ENCODE measurements at regions not wholly inside any gene's neighbourhood (a gene's known extent, or its start where the extent isn't known, plus 50 kb on each side); places are given as distances from the start of the nearest gene placed in this dataset.

- H4K91ac ChIP-seq (ENCODE audit: low read depth, low read length, poor library complexity), result no peak overlapping the region
- no peak overlapping the region for H3K27ac ChIP-seq (replicated peaks; ENCODE audit: low read length)
- no CpG with 5 or more reads among the region's 5 CpGs for WGBS, 2 donors (ENCODE audit: extremely low coverage in 2 of 2, insufficient read length in 2 of 2, insufficient replicate concordance in 1 of 2)
- no peaks in the 10 kb centered on the region for H3K36me3 ChIP-seq (replicated peaks in 1 of 2; ENCODE audit: control insufficient read depth in 2 of 2, insufficient read depth in 2 of 2, low read length in 2 of 2)
- H2BK12ac ChIP-seq (ENCODE audit: low read length), result no peak overlapping the region
- H3K27me3 ChIP-seq (ENCODE audit: control insufficient read depth in 3 of 3, insufficient read depth in 3 of 3, low read depth in 1 of 3, low read length in 3 of 3), result peaks cover 0 to 4% (median 0%) of the 10 kb centered on the region in 3 experiments
- no peaks in the 10 kb centered on the region for H3K79me1 ChIP-seq (ENCODE audit: low read depth, low read length)
- no peak overlapping the region for H2BK5ac ChIP-seq (ENCODE audit: low read length)
- no peak for DNase-seq (ENCODE audit: low spot score)
- H3K23ac ChIP-seq (ENCODE audit: low read depth, low read length, poor library complexity), result no peak overlapping the region
- no peak overlapping the region for H2BK120ac ChIP-seq (ENCODE audit: low read depth, low read length)
- H3K14ac ChIP-seq (ENCODE audit: low read length), result no peak overlapping the region
- H2AK5ac ChIP-seq (ENCODE audit: low read depth, low read length), result no peak overlapping the region
- no peak overlapping the region for H3K9ac ChIP-seq (ENCODE audit: low read depth, low read length, poor library complexity)
- no peak overlapping the region for H4K8ac ChIP-seq (ENCODE audit: low read depth, low read length)
- peaks cover 0 to 3% of the 10 kb centered on the region in 2 donors for H3K4me1 ChIP-seq (ENCODE audit: control insufficient read depth in 2 of 2, insufficient read depth in 1 of 2, low read depth in 1 of 2, low read length in 2 of 2)
- no peak overlapping the region for H2AFZ ChIP-seq (ENCODE audit: low read length)
- H3K9me3 ChIP-seq (replicated peaks in 1 of 2; ENCODE audit: control insufficient read depth in 2 of 2, insufficient read depth in 1 of 2, low read depth in 1 of 2, low read length in 2 of 2), result no peaks in the 10 kb centered on the region
- H3K4ac ChIP-seq (ENCODE audit: low read length), result no peak overlapping the region
- H2BK15ac ChIP-seq (ENCODE audit: low read length), result no peak overlapping the region
- no peak overlapping the region for H3K4me2 ChIP-seq (ENCODE audit: insufficient read depth, low read length, poor library complexity, severe bottlenecking)
- no peak overlapping the region for H3K4me3 ChIP-seq (ENCODE audit: low read length in 2 of 2)
- no peak overlapping the region for H3K18ac ChIP-seq (ENCODE audit: low read length)
These were observed 54.7 kb upstream of the CTPS1 start for GRCh38 chr1:40924767-40925166.

- Histone ChIP-seq H2BK15ac (ENCODE audit: low read length) (no peak overlapping the region), H2AK5ac (ENCODE audit: low read depth, low read length) (no peak overlapping the region), H2BK5ac (ENCODE audit: low read length) (no peak overlapping the region), H3K4ac (ENCODE audit: low read length) (no peak overlapping the region), H3K4me1 (ENCODE audit: control insufficient read depth in 2 of 2, insufficient read depth in 1 of 2, low read depth in 1 of 2, low read length in 2 of 2) (peaks cover 0 to 3% of the 10 kb centered on the region in 2 donors), H3K4me2 (ENCODE audit: insufficient read depth, low read length, poor library complexity, severe bottlenecking) (no peak overlapping the region), H2BK12ac (ENCODE audit: low read length) (no peak overlapping the region), H2AFZ (ENCODE audit: low read length) (no peak overlapping the region), H3K4me3 (ENCODE audit: low read length in 2 of 2) (no peak overlapping the region), H4K91ac (ENCODE audit: low read depth, low read length, poor library complexity) (no peak overlapping the region), H3K27ac (replicated peaks; ENCODE audit: low read length) (no peak overlapping the region), H4K8ac (ENCODE audit: low read depth, low read length) (no peak overlapping the region), H3K23ac (ENCODE audit: low read depth, low read length, poor library complexity) (no peak overlapping the region), H3K14ac (ENCODE audit: low read length) (no peak overlapping the region), H3K79me1 (ENCODE audit: low read depth, low read length) (no peaks in the 10 kb centered on the region), H3K36me3 (replicated peaks in 1 of 2; ENCODE audit: control insufficient read depth in 2 of 2, insufficient read depth in 2 of 2, low read length in 2 of 2) (no peaks in the 10 kb centered on the region), H3K18ac (ENCODE audit: low read length) (no peak overlapping the region), H3K9me3 (replicated peaks in 1 of 2; ENCODE audit: control insufficient read depth in 2 of 2, insufficient read depth in 1 of 2, low read depth in 1 of 2, low read length in 2 of 2) (no peaks in the 10 kb centered on the region), H2BK120ac (ENCODE audit: low read depth, low read length) (no peak overlapping the region), H3K27me3 (ENCODE audit: control insufficient read depth in 3 of 3, insufficient read depth in 3 of 3, low read depth in 1 of 3, low read length in 3 of 3) (peaks cover 0 to 4% (median 0%) of the 10 kb centered on the region in 3 experiments), H3K9ac (ENCODE audit: low read depth, low read length, poor library complexity) (no peak overlapping the region)
- no CpG with 5 or more reads among the region's 5 CpGs for WGBS, 2 donors (ENCODE audit: extremely low coverage in 2 of 2, insufficient read length in 2 of 2, insufficient replicate concordance in 1 of 2)
- DNase-seq (ENCODE audit: low spot score), result no peak
These were observed 53.6 kb upstream of the CTPS1 start for GRCh38 chr1:40925834-40926410.

GRCh38 chr1:40926441-40926840, 53.1 kb upstream of the CTPS1 start:
- no peak overlapping the region for H4K91ac ChIP-seq (ENCODE audit: low read depth, low read length, poor library complexity)
- DNase-seq (ENCODE audit: low spot score), result no peak
- H3K4ac ChIP-seq (ENCODE audit: low read length), result no peak overlapping the region
- H3K36me3 ChIP-seq (replicated peaks in 1 of 2; ENCODE audit: control insufficient read depth in 2 of 2, insufficient read depth in 2 of 2, low read length in 2 of 2), result no peaks in the 10 kb centered on the region
- H3K23ac ChIP-seq (ENCODE audit: low read depth, low read length, poor library complexity), result no peak overlapping the region
- H3K14ac ChIP-seq (ENCODE audit: low read length), result no peak overlapping the region
- no peak overlapping the region for H2BK15ac ChIP-seq (ENCODE audit: low read length)
- no peak overlapping the region for H4K8ac ChIP-seq (ENCODE audit: low read depth, low read length)
- no peak overlapping the region for H2AFZ ChIP-seq (ENCODE audit: low read length)
- no peak overlapping the region for H2BK5ac ChIP-seq (ENCODE audit: low read length)
- peaks cover 0 to 4% (median 0%) of the 10 kb centered on the region in 3 experiments for H3K27me3 ChIP-seq (ENCODE audit: control insufficient read depth in 3 of 3, insufficient read depth in 3 of 3, low read depth in 1 of 3, low read length in 3 of 3)
- no peaks in the 10 kb centered on the region for H3K79me1 ChIP-seq (ENCODE audit: low read depth, low read length)
- H3K4me2 ChIP-seq (ENCODE audit: insufficient read depth, low read length, poor library complexity, severe bottlenecking), result no peak overlapping the region
- H3K9me3 ChIP-seq (replicated peaks in 1 of 2; ENCODE audit: control insufficient read depth in 2 of 2, insufficient read depth in 1 of 2, low read depth in 1 of 2, low read length in 2 of 2), result no peaks in the 10 kb centered on the region
- no peak overlapping the region for H3K18ac ChIP-seq (ENCODE audit: low read length)
- no peak overlapping the region for H3K27ac ChIP-seq (replicated peaks; ENCODE audit: low read length)
- H2BK12ac ChIP-seq (ENCODE audit: low read length), result no peak overlapping the region
- whole genome bisulfite sequencing, 2 donors (ENCODE audit: extremely low coverage in 2 of 2, insufficient read length in 2 of 2, insufficient replicate concordance in 1 of 2), result no CpG with 5 or more reads among the region's 6 CpGs
- no peak overlapping the region for H3K4me3 ChIP-seq (ENCODE audit: low read length in 2 of 2)
- no peak overlapping the region for H2BK120ac ChIP-seq (ENCODE audit: low read depth, low read length)
- peaks cover 0 to 3% of the 10 kb centered on the region in 2 donors for H3K4me1 ChIP-seq (ENCODE audit: control insufficient read depth in 2 of 2, insufficient read depth in 1 of 2, low read depth in 1 of 2, low read length in 2 of 2)
- no peak overlapping the region for H3K9ac ChIP-seq (ENCODE audit: low read depth, low read length, poor library complexity)
- no peak overlapping the region for H2AK5ac ChIP-seq (ENCODE audit: low read depth, low read length)

GRCh38 chr1:40927781-40928180, 51.7 kb upstream of the CTPS1 start:
- no CpG with 5 or more reads among the region's 4 CpGs for WGBS, 2 donors (ENCODE audit: extremely low coverage in 2 of 2, insufficient read length in 2 of 2, insufficient replicate concordance in 1 of 2)
- Histone ChIP-seq H3K27me3 (ENCODE audit: control insufficient read depth in 3 of 3, insufficient read depth in 3 of 3, low read depth in 1 of 3, low read length in 3 of 3) (peaks cover 0 to 4% (median 0%) of the 10 kb centered on the region in 3 experiments), H2AFZ (ENCODE audit: low read length) (no peak overlapping the region), H3K23ac (ENCODE audit: low read depth, low read length, poor library complexity) (no peak overlapping the region), H3K18ac (ENCODE audit: low read length) (no peak overlapping the region), H3K4ac (ENCODE audit: low read length) (no peak overlapping the region), H4K8ac (ENCODE audit: low read depth, low read length) (no peak overlapping the region), H2BK5ac (ENCODE audit: low read length) (no peak overlapping the region), H2BK120ac (ENCODE audit: low read depth, low read length) (no peak overlapping the region), H3K79me1 (ENCODE audit: low read depth, low read length) (no peaks in the 10 kb centered on the region), H3K4me3 (ENCODE audit: low read length in 2 of 2) (no peak overlapping the region), H4K91ac (ENCODE audit: low read depth, low read length, poor library complexity) (no peak overlapping the region), H3K36me3 (replicated peaks in 1 of 2; ENCODE audit: control insufficient read depth in 2 of 2, insufficient read depth in 2 of 2, low read length in 2 of 2) (no peaks in the 10 kb centered on the region), H3K4me2 (ENCODE audit: insufficient read depth, low read length, poor library complexity, severe bottlenecking) (no peak overlapping the region), H3K4me1 (ENCODE audit: control insufficient read depth in 2 of 2, insufficient read depth in 1 of 2, low read depth in 1 of 2, low read length in 2 of 2) (peaks cover 0 to 5% of the 10 kb centered on the region in 2 donors), H2BK15ac (ENCODE audit: low read length) (no peak overlapping the region), H3K9me3 (replicated peaks in 1 of 2; ENCODE audit: control insufficient read depth in 2 of 2, insufficient read depth in 1 of 2, low read depth in 1 of 2, low read length in 2 of 2) (no peaks in the 10 kb centered on the region), H2AK5ac (ENCODE audit: low read depth, low read length) (no peak overlapping the region), H2BK12ac (ENCODE audit: low read length) (no peak overlapping the region), H3K14ac (ENCODE audit: low read length) (no peak overlapping the region), H3K27ac (replicated peaks; ENCODE audit: low read length) (no peak overlapping the region), H3K9ac (ENCODE audit: low read depth, low read length, poor library complexity) (no peak overlapping the region)
- DNase-seq (ENCODE audit: low spot score), result no peak
